GM12878 (cell line): ENCODE measurements at regions not wholly inside any gene's neighbourhood (a gene's known extent, or its start where the extent isn't known, plus 50 kb on each side); places are given as distances from the start of the nearest gene placed in this dataset.
A peak's percentile ranks its signal among the peaks of the same experiment; 100 is the strongest.

Experiments used
- ATAC-seq: fragments of 200-7000 bp; cut with Tn5 transposase; 3 replicates; pipeline ENCODE4 v1.9.1; 2020; ENCODE audit warnings: mild to moderate bottlenecking, moderate library complexity
- BruUV-seq: library from RNA; stranded (reverse); fragments of 400-500 nt; replicated peaks from 2 replicates; lab custom pipeline; 2021; lab: Mats Ljungman, UMichigan
- CTCF ChIA-PET: fragments of 300-600 bp; sonication (Branson Sonifier 250); formaldehyde crosslinking; extraction: SDS; loops from one replicate; lab custom pipeline; 2021; ENCODE audit warnings: inconsistent platforms; lab: Yijun Ruan, JAX
- POLR2A ChIA-PET: fragments of 350-600 bp; formaldehyde crosslinking; extraction: SDS; loops from one replicate; lab custom pipeline; 2021; ENCODE audit warnings: inconsistent platforms; lab: Charles Lee
- RAD21 ChIA-PET: fragments of 300-600 bp; sonication (Branson Sonifier 250); formaldehyde crosslinking; loops from one replicate; lab custom pipeline; 2023; ENCODE audit warnings: antibody characterized with exemption; ENCODE audit not compliant: unreplicated experiment; lab: Charles Lee
- SMC1A ChIA-PET: fragments of 300-600 bp; sonication (Branson Sonifier 250); formaldehyde crosslinking; loops from one replicate; lab custom pipeline; 2023; ENCODE audit not compliant: unreplicated experiment, uncharacterized antibody; lab: Charles Lee
- DNase-seq: peaks from one replicate; pipeline ENCODE4 v3.0.0-alpha.2; 2011; ENCODE audit warnings: low read depth, low spot score
- FAIRE-seq: peaks from 3 replicates; lab custom pipeline; 2011; peaks lifted over from hg19 to GRCh38; lab: Jason Lieb, UNC
- H2AFZ ChIP-seq: 2 replicates; pipeline ENCODE4 v1.6.0; 2011; ENCODE audit warnings: low read depth, low read length, control low read depth; ENCODE audit not compliant: control insufficient read depth
- H3K27ac ChIP-seq: 2 replicates; pipeline ENCODE4 v1.5.1; 2011; ENCODE audit warnings: control low read depth; ENCODE audit not compliant: control insufficient read depth, insufficient read depth
- H3K27me3 ChIP-seq, 2 experiments: replicated peaks in 1 of 2; 2 replicates each; pipeline versions ENCODE4 v1.6.0 to v1.6.1; 2011; ENCODE audit warnings: low read length in 1 of 2; ENCODE audit not compliant: control insufficient read depth in 2 of 2, insufficient read depth in 2 of 2
- H3K36me3 ChIP-seq, 2 experiments: 2 replicates each; pipeline ENCODE4 v1.5.1; 2011; ENCODE audit warnings: low read length in 1 of 2; ENCODE audit not compliant: control insufficient read depth in 2 of 2, insufficient read depth in 2 of 2
- H3K4me1 ChIP-seq: 2 replicates; pipeline ENCODE4 v1.6.1; 2011; ENCODE audit warnings: mild to moderate bottlenecking, low read length, moderate library complexity, mixed read lengths; ENCODE audit not compliant: control insufficient read depth, insufficient read depth
- H3K4me2 ChIP-seq: 2 replicates; pipeline ENCODE4 v1.6.0; 2011; ENCODE audit warnings: control low read depth; ENCODE audit not compliant: control insufficient read depth, insufficient read depth
- H3K4me3 ChIP-seq: fragments of 200-600 bp; sonication (generic); 2 replicates; pipeline ENCODE4 v1.5.1; 2016
- H3K79me2 ChIP-seq: 2 replicates; pipeline ENCODE4 v1.6.0; 2011; ENCODE audit warnings: low read length; ENCODE audit not compliant: control insufficient read depth, insufficient read depth
- H3K9ac ChIP-seq: 2 replicates; pipeline ENCODE4 v1.8.0; 2011; ENCODE audit warnings: low read length, control low read depth, mixed read lengths; ENCODE audit not compliant: control insufficient read depth, insufficient read depth
- H3K9me3 ChIP-seq: replicated peaks from 3 replicates; pipeline ENCODE4 v1.5.1; 2011; ENCODE audit warnings: mild to moderate bottlenecking, low read length; ENCODE audit not compliant: control insufficient read depth, insufficient read depth
- H4K20me1 ChIP-seq: 2 replicates; pipeline ENCODE4 v1.6.0; 2011; ENCODE audit not compliant: control insufficient read depth, insufficient read depth
- CHD1 ChIP-seq: IDR thresholded peaks from 2 replicates; pipeline ENCODE4 v1.6.1; 2012; ENCODE audit warnings: low read depth, low read length, improper control_type of control experiment
- EGR1 ChIP-seq, 2 experiments: IDR thresholded peaks; 1 replicate in 1 of 2; 2 replicates in 1 of 2; pipeline ENCODE4 v1.6.1; 2011 to 2012; ENCODE audit warnings: low read depth in 2 of 2, low read length in 2 of 2, borderline replicate concordance in 1 of 2, mild to moderate bottlenecking in 1 of 2, moderate library complexity in 1 of 2
- HSF1 ChIP-seq: fragments of 150-350 bp; IDR thresholded peaks from 2 replicates; pipeline ENCODE4 v1.6.1; 2014; ENCODE audit warnings: mild to moderate bottlenecking, low read depth, low read length
- MTA3 ChIP-seq: IDR thresholded peaks from 2 replicates; pipeline ENCODE4 v1.6.1; 2012; ENCODE audit warnings: low read length, inconsistent platforms, borderline replicate concordance
- STAT1 ChIP-seq: fragments of 450-650 bp; conservative IDR thresholded peaks from 2 replicates; pipeline ENCODE4 v1.6.1; 2014; ENCODE audit warnings: antibody characterized with exemption, mild to moderate bottlenecking
- WGBS: methylation state at CpG from one replicate; pipeline ENCODE4 v1.1.6; 2016; ENCODE audit warnings: low lambda C conversion rate; ENCODE audit not compliant: insufficient replicate concordance, insufficient coverage; ENCODE audit errors: missing lambda C conversion rate; 5-methylcytosine and 5-hydroxymethylcytosine counted together
- in situ Hi-C: fragments of 300-500 bp; cut with MboI; formaldehyde crosslinking; loops from 9 replicates; pipeline ENCODE4 v1.14.3; 2018; ENCODE audit warnings: mixed read lengths
- intact Hi-C: fragments of 100-400 bp; cut with micrococcal nuclease; formaldehyde crosslinking; loops from one replicate; pipeline ENCODE4 v1.14.2; 2022; ENCODE audit not compliant: unreplicated experiment
- TF ChIP-seq, protein P1 (sequence below): IDR thresholded peaks from 2 replicates; pipeline ENCODE4 v1.6.1; 2012; ENCODE audit warnings: improper control_type of control experiment, low read depth, low read length; ENCODE audit not compliant: insufficient replicate concordance

- POLR2A ChIA-PET, result no interaction called here
- RAD21 ChIA-PET, result no interaction called here
- intact Hi-C loops, result no loop called here
- no peak overlapping the region for H3K27ac ChIP-seq
- DNase-seq (no peak), FAIRE-seq (no peak)
- no peaks in the 10 kb centered on the region for H3K9me3 ChIP-seq
- no peaks in the 10 kb centered on the region for H3K36me3 ChIP-seq
- H3K79me2 ChIP-seq, result no peaks in the 10 kb centered on the region
- H3K4me3 ChIP-seq, result no peak overlapping the region
- SMC1A ChIA-PET, result no interaction called here
- in situ Hi-C loops, result no loop called here
- H2AFZ ChIP-seq, result no peak overlapping the region
- no peak for TF ChIP-seq EGR1 (IDR thresholded peaks at IDR 0.05; ENCODE audit: borderline replicate concordance in 1 of 2, low read depth in 2 of 2, low read length in 2 of 2)
- TF ChIP-seq HSF1, result no peak
- TF ChIP-seq STAT1, result no peak
- TF ChIP-seq MTA3, result no peak
- TF ChIP-seq, all 136 proteins: peak for 0
- ATAC-seq, result peak; percentile 34
- H3K4me2 ChIP-seq, result no peak overlapping the region
- no peaks in the 10 kb centered on the region for H3K4me1 ChIP-seq
- CTCF ChIA-PET, result no interaction called here
- H3K27me3 ChIP-seq, result no peaks in the 10 kb centered on the region; a peak in 1 of 4 replicates
- WGBS, result 0% methylated on average over 4 of the region's 4 CpGs
- H3K9ac ChIP-seq, result no peak overlapping the region
- H4K20me1 ChIP-seq, result no peaks in the 10 kb centered on the region
- no TSS peak for BruUV-seq
Measured at GRCh38 chr15:39393575-39394335, 187.1 kb upstream of the THBS1 start.

DNA sequence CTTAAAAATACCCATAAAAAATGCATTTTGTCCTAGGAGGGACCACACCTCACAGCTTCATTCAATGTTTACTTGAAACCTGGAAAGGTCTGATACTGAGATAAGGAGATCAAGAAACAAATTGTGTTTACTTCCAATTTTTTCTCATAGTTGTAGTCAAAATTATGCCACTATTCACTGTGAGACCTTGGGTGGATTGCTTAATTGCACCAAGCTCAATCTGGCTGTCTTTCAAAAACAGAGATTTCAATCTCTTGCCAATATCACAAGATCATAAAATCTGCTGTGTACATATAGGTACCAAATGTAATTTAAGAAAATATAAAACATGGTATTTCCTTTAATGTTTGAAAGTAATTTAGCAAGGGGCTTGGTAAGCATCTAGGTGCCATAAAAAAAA is 186.4 kb upstream of the THBS1 start:
- no peak overlapping the region for H3K9ac ChIP-seq
- ATAC-seq (no peak), DNase-seq (no peak), FAIRE-seq (no peak)
- no peaks in the 10 kb centered on the region for H3K36me3 ChIP-seq
- intact Hi-C loops (no loop called here), in situ Hi-C loops (no loop called here)
- H3K9me3 ChIP-seq, result no peaks in the 10 kb centered on the region
- no peak overlapping the region for H2AFZ ChIP-seq
- no peaks in the 10 kb centered on the region for H4K20me1 ChIP-seq
- no peaks in the 10 kb centered on the region for H3K79me2 ChIP-seq
- SMC1A ChIA-PET, result no interaction called here
- H3K4me3 ChIP-seq, result no peak overlapping the region
- RAD21 ChIA-PET, result no interaction called here
- POLR2A ChIA-PET, result no interaction called here
- CTCF ChIA-PET, result no interaction called here
- H3K27me3 ChIP-seq, result no peaks in the 10 kb centered on the region; a peak in 1 of 4 replicates
- H3K27ac ChIP-seq, result no peak overlapping the region
- H3K4me2 ChIP-seq, result no peak overlapping the region
- BruUV-seq, result no TSS peak
- H3K4me1 ChIP-seq, result no peaks in the 10 kb centered on the region
- TF ChIP-seq, protein P1, sequence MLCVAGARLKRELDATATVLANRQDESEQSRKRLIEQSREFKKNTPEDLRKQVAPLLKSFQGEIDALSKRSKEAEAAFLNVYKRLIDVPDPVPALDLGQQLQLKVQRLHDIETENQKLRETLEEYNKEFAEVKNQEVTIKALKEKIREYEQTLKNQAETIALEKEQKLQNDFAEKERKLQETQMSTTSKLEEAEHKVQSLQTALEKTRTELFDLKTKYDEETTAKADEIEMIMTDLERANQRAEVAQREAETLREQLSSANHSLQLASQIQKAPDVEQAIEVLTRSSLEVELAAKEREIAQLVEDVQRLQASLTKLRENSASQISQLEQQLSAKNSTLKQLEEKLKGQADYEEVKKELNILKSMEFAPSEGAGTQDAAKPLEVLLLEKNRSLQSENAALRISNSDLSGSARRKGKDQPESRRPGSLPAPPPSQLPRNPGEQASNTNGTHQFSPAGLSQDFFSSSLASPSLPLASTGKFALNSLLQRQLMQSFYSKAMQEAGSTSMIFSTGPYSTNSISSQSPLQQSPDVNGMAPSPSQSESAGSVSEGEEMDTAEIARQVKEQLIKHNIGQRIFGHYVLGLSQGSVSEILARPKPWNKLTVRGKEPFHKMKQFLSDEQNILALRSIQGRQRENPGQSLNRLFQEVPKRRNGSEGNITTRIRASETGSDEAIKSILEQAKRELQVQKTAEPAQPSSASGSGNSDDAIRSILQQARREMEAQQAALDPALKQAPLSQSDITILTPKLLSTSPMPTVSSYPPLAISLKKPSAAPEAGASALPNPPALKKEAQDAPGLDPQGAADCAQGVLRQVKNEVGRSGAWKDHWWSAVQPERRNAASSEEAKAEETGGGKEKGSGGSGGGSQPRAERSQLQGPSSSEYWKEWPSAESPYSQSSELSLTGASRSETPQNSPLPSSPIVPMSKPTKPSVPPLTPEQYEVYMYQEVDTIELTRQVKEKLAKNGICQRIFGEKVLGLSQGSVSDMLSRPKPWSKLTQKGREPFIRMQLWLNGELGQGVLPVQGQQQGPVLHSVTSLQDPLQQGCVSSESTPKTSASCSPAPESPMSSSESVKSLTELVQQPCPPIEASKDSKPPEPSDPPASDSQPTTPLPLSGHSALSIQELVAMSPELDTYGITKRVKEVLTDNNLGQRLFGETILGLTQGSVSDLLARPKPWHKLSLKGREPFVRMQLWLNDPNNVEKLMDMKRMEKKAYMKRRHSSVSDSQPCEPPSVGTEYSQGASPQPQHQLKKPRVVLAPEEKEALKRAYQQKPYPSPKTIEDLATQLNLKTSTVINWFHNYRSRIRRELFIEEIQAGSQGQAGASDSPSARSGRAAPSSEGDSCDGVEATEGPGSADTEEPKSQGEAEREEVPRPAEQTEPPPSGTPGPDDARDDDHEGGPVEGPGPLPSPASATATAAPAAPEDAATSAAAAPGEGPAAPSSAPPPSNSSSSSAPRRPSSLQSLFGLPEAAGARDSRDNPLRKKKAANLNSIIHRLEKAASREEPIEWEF, result no peak
- no peak for TF ChIP-seq CHD1
- TF ChIP-seq, all 136 proteins: peak for 0
